ENCODE measurements at regions not wholly inside any gene's neighbourhood (a gene's known extent, or its start where the extent isn't known, plus 50 kb on each side); places are given as distances from the start of the nearest gene placed in this dataset.
"Not testable (repeated sequence)": the region's sequence is repeated elsewhere in the genome, so short reads cannot be mapped to it uniquely, and the experiment has no call there.

DNA sequence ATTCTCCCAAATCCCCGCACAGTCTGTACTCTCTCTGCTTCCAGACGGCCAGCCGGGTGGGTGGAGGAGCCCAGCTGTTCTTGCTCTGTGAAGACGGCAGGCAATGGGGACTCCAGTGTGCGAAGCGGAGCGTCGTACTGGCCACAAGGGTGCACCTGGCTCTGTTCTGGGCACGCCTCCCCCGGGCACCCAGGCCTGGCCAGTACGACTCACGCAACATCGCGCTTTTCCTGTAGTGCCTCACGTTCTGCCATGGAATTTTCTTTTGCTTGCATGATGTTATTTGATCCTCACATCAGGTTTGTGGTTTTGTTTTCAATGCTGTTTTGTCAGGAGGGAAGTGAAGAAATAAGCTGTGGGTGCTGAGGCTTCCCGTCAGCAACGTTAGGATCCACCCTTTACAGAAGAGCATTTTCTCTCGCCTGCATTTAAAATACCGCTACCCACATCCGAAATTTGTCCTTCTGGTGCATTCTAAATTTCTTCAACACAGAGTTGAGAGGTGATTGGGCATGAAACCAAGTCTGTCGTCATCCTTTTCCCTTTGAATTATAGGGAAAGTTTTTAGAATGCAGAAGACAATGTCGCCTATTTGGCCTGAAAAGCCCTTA lies 311.7 kb downstream of the TRIM36 start:
- Histone ChIP-seq H3K4me2 (replicated peaks; ENCODE audit: extremely low read depth, low read length, poor library complexity, severe bottlenecking) (peak overlapping the region; percentile 63), H3K27me3 (ENCODE audit: control insufficient read depth in 2 of 2, insufficient read depth in 2 of 2, low read length in 2 of 2) (no peaks in the 10 kb centered on the region), H4K20me1 (ENCODE audit: insufficient read depth, low read length) (no peaks in the 10 kb centered on the region), H2AFZ (ENCODE audit: insufficient read depth, low read depth, low read length, poor library complexity, severe bottlenecking) (peak overlapping the region; percentile 69), H3K9ac (ENCODE audit: insufficient read depth, low read length, poor library complexity, severe bottlenecking) (peak overlapping the region; percentile 45), H3K27ac (ENCODE audit: low read depth in 1 of 2, low read length in 2 of 2) (no peak overlapping the region), H3K9me3 (replicated peaks in 1 of 2; ENCODE audit: control insufficient read depth in 1 of 2, insufficient read depth in 1 of 2, low read length in 2 of 2) (no peaks in the 10 kb centered on the region), H3K36me3 (replicated peaks in 1 of 2; ENCODE audit: control insufficient read depth in 1 of 2, insufficient read depth in 2 of 2, low read length in 2 of 2) (no peaks in the 10 kb centered on the region), H3K4me3 (replicated peaks in 1 of 3; ENCODE audit: low read depth in 2 of 3, low read length in 3 of 3) (peak overlapping the region; percentile 7 to 66 (median 27)), H3K79me2 (ENCODE audit: insufficient read depth, low read length) (no peaks in the 10 kb centered on the region), H3K4me1 (ENCODE audit: control insufficient read depth in 1 of 2, insufficient read depth in 2 of 2, low read length in 2 of 2) (peaks cover 21% of the 10 kb centered on the region in 2 donors)
- DNase-seq: peak in 2 of 3 donors; percentile 0 to 8
- Mint-ChIP-seq H3K36me3 (no peaks in the 10 kb centered on the region), H3K27me3 (ENCODE audit: low read depth in 3 of 3) (peaks cover 0 to 3% (median 2%) of the 10 kb centered on the region in 3 donors), H3K9me3 (peaks cover 0 to 13% (median 6%) of the 10 kb centered on the region in 7 donors), H3K4me1 (peaks cover 30% of the 10 kb centered on the region), H3K27ac (peak overlapping the region in 2 of 7 donors; percentile 11 to 71), H3K4me3 (peak overlapping the region; percentile 77 to 95)
- intact Hi-C loops (cut with micrococcal nuclease): no loop called here
- 10% methylated on average over 15 of the region's 22 CpGs for WGBS (ENCODE audit: insufficient coverage)
- TF ChIP-seq, protein P1, sequence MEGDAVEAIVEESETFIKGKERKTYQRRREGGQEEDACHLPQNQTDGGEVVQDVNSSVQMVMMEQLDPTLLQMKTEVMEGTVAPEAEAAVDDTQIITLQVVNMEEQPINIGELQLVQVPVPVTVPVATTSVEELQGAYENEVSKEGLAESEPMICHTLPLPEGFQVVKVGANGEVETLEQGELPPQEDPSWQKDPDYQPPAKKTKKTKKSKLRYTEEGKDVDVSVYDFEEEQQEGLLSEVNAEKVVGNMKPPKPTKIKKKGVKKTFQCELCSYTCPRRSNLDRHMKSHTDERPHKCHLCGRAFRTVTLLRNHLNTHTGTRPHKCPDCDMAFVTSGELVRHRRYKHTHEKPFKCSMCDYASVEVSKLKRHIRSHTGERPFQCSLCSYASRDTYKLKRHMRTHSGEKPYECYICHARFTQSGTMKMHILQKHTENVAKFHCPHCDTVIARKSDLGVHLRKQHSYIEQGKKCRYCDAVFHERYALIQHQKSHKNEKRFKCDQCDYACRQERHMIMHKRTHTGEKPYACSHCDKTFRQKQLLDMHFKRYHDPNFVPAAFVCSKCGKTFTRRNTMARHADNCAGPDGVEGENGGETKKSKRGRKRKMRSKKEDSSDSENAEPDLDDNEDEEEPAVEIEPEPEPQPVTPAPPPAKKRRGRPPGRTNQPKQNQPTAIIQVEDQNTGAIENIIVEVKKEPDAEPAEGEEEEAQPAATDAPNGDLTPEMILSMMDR (IDR thresholded peaks at IDR 0.05): no peak

- H3K4me3 ChIP-seq (replicated peaks in 1 of 3; ENCODE audit: low read depth in 2 of 3, low read length in 3 of 3); H3K79me2 ChIP-seq (ENCODE audit: insufficient read depth, low read length); H3K27ac ChIP-seq (ENCODE audit: low read depth in 1 of 2, low read length in 2 of 2); H3K4me3 Mint-ChIP-seq; H3K4me1 Mint-ChIP-seq; H3K4me1 ChIP-seq (ENCODE audit: control insufficient read depth in 1 of 2, insufficient read depth in 2 of 2, low read length in 2 of 2); H3K4me2 ChIP-seq (replicated peaks; ENCODE audit: extremely low read depth, low read length, poor library complexity, severe bottlenecking); H3K27me3 Mint-ChIP-seq (ENCODE audit: low read depth in 3 of 3); H3K9ac ChIP-seq (ENCODE audit: insufficient read depth, low read length, poor library complexity, severe bottlenecking); H3K36me3 ChIP-seq (replicated peaks in 1 of 2; ENCODE audit: control insufficient read depth in 1 of 2, insufficient read depth in 2 of 2, low read length in 2 of 2); intact Hi-C loops (cut with micrococcal nuclease); H3K36me3 Mint-ChIP-seq; H3K27me3 ChIP-seq (ENCODE audit: control insufficient read depth in 2 of 2, insufficient read depth in 2 of 2, low read length in 2 of 2); H3K27ac Mint-ChIP-seq; H2AFZ ChIP-seq (ENCODE audit: insufficient read depth, low read depth, low read length, poor library complexity, severe bottlenecking); DNase-seq; H4K20me1 ChIP-seq (ENCODE audit: insufficient read depth, low read length): not testable (repeated sequence)
- peaks cover 12 to 35% (median 26%) of the 10 kb centered on the region in 7 donors for H3K9me3 Mint-ChIP-seq
- H3K9me3 ChIP-seq (replicated peaks in 1 of 2; ENCODE audit: control insufficient read depth in 1 of 2, insufficient read depth in 1 of 2, low read length in 2 of 2): peaks cover 0 to 10% of the 10 kb centered on the region in 2 donors
- 86% methylated on average over 9 of the region's 9 CpGs for WGBS (ENCODE audit: insufficient coverage)
These were observed 325.0 kb downstream of the TRIM36 start for GRCh38 chr5:114844711-114845110.
